CD1c-positive myeloid dendritic cell (primary cell): ENCODE measurements at regions not wholly inside any gene's neighbourhood (a gene's known extent, or its start where the extent isn't known, plus 50 kb on each side); places are given as distances from the start of the nearest gene placed in this dataset.

Source experiments
- DNase-seq: peaks from one replicate; pipeline ENCODE4 v3.0.0-alpha.2; 2016; ENCODE audit errors: extremely low spot score

GRCh38 chrX:25219480-25219879 lies 203.7 kb upstream of the ARX start:
- no peak for DNase-seq

DNA sequence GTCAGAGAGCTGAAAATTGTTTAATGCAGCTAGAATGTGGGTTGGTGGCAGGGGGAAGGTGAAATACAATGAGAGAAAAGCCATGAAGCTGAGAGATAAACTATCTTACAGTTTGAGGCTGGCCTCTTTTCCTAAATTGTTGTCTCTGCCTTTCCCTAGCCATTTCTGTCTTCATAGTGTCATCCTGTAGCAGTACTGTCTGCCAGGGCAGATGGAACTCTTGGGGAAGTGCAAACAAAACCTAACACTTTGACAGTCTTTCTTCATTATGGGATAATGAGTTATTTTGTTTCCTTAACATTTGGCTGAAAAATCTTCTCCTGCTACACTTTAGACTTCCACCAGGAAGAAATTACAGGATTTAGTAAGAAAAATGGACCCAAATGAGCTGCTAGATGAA lies 197.8 kb upstream of the ARX start:
- no peak for DNase-seq

- no peak for DNase-seq
Observed at GRCh38 chrX:25207803-25208475, 192.2 kb upstream of the ARX start.

GRCh38 chrX:25206778-25207177 lies 191.0 kb upstream of the ARX start:
- DNase-seq = no peak

DNA sequence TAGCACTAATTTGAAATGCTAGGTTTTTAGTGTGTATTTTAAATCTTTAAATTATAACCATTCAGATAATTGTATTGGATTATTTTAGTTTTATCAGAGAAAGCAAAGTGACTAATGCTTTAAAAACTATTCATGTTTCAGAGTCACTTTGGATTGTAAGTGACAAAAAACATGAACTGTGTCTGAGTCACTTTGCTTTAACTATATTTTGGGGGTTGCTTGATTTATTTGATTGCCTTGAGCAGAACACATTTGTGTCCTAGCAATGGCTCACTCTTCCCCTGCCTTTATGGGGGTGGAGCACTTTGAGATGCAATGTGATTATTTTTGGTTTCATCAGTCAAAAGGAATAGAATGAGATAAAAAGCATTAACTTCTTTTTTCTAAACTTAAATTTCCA lies 188.4 kb upstream of the ARX start:
- DNase-seq = no peak

DNA sequence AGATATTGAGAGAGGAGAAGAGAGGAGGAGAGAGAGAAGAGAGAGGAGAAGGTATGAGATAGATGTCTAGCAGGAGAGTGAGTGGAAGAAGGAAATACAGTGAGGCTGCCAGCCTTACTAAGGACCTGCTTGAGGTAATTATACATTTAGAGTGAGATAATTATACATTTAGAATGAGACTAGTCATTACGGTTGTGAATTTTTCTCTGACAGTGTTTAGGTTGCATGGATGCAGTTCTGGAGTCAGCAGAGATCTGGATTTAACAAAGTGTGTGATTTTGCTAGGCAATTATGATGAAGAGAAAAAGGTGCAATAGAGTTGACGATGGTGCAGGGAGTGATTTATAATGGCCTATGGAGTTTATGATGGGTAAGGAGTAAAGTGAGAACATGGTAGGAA lies 187.1 kb upstream of the ARX start:
- no peak for DNase-seq

GRCh38 chrX:25198891-25199290 lies 183.1 kb upstream of the ARX start:
- DNase-seq = no peak

DNA sequence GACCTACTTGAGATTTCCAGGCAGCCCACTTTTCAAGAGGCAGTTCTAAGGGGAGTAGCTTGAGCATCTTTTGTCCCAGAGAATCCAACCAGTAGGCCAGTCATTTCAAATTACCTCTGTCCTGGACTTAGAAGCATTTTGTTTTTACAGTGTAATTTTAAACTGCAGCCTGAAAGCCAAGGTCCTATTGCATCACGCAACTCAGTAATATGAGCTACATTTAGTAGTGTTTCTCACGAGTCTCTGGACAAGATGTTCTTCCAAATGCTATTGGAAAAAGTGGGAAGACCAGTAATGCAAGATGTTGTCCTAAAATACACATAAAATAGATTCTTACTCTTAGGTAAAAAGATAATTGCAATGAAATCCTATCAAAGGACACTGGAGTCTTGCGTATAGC lies 182.5 kb upstream of the ARX start:
- DNase-seq = no peak

GRCh38 chrX:25196221-25196620 lies 180.5 kb upstream of the ARX start:
- DNase-seq = no peak

GRCh38 chrX:25191403-25191802 lies 175.6 kb upstream of the ARX start:
- no peak for DNase-seq

DNA sequence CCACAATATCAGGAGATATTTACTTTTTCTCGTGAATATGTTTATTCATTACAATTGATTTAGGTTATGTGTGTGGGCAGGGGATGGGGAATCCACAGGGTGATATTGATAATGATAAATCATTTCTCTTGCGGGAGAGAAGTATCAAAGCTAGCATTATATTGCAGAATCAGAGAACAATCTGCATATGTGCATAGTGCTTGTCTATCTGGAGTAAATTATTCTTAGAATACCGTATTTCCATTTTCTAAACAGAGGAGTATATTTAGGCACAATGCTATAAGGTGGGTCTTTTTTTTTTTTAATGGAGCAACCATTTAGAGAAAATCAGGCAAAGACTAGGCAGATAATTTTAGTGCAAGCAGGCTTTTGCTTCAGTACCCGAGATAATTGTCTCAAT lies 166.0 kb upstream of the ARX start:
- no peak for DNase-seq

DNA sequence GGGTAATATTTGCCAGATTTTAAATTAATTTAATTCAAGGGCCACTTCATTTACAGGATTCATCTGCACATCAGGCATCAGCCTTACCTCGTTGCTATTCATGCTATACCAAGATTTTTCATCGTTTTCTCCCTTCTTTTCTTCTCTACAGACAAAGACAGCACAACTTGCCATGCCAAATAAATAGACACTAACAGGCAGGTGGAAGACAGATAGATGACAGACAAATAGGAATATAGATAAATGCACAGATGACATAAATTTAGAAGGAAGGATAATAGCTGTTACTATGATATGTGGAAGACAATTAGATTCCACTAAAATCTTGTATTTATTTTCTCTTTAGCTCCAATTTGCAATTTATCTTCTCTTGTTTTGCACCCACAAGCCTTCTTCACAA lies 164.5 kb upstream of the ARX start:
- no peak for DNase-seq

GRCh38 chrX:25178555-25178954 lies 162.8 kb upstream of the ARX start:
- no peak for DNase-seq

- DNase-seq = no peak
Observed at GRCh38 chrX:25175743-25176142, 160.0 kb upstream of the ARX start.

- no peak for DNase-seq
Observed at GRCh38 chrX:25175171-25175570, 159.4 kb upstream of the ARX start.

DNA sequence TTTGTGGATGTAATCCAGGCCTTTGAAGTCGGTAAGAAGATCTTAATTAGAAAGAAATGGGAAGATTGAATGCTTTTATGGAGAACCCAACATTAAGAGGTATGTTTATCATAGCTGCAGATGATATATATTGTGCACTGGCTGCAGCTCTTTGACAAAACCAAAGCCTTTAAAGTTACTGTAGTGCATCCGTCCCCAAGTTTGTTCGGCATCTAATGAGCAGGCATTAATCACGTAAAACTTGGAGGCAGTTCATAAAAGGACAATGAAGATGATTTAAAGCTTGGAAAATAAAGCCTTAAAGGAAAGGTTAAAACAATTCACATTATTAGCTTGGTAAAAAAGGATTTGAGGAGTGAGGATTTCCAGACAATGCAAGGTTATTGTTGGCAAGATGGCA lies 150.8 kb upstream of the ARX start:
- no peak for DNase-seq

DNA sequence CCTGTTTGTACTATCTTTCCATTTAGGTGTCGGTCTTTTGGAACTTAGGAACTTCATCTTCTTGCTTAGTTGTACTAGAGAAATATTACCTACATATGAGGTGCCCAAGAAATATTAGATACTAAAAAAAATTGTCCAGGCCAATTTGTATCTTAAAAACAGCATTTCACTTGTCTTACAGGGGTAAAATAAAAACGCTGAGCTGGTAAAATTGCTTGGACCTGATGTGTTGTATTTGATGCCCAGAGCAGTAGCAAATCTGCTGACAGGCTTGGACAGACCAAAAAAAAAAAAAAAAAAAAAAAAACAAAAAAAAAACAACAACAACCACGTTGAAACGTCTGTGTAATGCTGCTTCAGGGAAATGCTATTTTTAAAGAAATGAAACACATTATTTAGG lies 150.4 kb upstream of the ARX start:
- no peak for DNase-seq

DNA sequence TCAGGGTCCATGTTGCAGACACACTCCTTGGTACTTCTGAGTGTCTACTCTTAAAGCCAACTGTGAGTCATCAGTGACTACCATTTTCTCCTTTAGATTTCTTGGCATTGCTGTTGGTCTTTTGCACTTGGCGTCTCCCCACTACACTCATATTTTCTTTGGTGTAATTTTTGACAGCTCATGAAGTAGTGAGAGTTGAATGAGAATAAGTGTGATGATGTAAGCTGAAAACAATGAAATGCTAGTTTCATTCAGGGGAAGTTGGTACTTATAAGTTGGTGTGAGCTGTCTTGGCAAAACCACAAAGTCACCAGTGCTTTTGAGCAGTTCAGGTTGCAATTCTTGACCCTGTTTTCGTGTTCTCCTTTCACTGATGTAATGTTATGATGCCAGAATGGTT lies 142.9 kb upstream of the ARX start:
- DNase-seq = no peak

DNA sequence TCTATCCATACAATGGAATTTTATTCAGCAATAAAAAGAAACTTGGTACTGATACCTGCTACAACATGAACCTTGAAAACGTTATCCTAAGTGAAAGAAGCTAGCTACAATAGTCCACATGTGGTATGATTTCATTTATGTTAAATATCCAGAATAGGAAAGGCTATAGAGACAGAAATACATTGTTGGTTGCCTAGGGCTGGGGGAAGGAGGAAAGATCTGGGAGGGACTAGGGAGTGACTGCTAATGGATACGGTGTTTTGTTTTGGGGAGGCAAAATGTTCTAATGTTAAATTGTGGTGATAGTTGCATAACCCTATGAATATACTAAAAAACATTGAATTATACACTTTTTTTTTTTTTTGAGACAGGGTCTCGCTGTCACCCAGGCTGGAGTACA lies 141.1 kb upstream of the ARX start:
- DNase-seq = no peak

DNA sequence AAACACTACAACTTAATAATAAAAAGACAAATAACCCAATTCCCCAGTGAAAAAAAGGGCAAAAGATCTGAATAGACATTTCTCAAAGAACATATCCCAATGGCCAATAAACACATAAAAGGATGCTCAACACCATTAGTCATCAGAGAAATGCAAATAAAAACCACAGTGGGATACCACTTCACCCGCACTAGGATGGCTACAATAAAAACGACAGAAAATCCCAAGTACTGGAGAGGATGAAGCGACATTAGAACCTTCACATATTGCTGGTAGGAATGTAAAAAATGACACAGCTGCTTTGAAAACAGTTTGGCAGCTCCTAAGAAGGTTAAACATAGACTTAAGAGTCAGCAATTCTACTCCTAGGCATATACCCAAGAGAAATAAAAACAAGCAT lies 140.6 kb upstream of the ARX start:
- no peak for DNase-seq

DNA sequence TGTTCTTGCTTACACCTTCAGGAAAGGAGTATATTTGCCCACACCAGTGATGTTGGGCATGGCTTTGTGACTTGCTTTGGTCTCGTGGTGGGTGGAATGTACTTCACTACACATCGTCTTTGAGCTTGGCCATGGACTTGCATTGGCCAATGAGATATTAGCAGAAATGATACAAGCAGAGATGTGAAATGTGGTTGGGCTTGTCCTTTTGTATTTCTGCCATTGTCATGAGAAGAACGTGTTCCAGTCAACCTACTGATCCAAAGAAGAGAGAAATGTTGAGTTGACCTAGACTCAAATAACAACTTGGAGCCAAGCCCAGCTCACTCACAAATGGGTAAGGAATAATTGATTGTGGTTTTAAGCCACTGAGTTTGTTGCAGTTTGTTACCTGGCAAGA lies 138.4 kb upstream of the ARX start:
- no peak for DNase-seq

GRCh38 chrX:25151749-25152148 lies 136.0 kb upstream of the ARX start:
- DNase-seq = no peak

DNA sequence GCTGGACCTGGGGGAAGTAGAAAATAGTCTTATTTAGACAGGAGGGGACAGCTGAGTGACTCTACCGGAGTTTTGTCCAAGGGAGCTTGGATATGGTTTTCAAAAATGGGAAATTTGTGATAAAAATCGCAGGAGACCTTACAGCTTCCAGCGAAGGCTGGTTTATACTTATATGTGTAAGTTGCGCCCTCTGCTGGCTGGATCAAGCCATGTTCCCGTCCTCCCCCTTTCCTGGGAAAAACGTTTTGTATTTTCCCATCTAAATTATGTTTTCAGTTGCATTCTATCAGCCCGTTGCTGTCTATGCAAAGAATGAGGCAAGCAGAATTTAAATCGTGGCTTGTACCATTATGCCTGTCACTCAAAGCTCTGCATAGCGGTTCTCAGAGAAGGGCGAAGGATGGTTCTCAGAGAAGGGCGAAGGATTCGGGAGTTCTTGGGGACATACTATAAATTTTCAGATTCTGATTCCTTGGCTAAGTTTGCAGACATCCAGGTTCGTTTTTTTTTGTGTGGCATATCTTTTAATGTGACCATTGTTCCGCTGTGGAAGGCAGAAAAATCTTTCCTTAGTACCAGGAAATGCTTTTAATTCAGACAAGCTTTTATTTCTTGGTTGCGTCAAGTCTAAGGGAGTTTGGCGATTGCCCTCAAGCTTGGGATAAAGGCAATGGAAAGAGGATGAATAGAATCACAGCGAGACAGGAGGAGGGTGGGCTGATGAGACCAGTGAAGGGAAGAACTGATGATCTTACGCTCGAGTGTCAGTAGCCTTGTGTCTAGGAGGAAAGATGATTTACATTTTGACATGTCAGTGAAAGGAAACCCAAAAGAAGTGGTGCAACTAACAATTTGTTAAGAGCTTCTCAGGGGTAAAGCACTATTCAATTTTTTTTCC lies 128.5 kb upstream of the ARX start:
- DNase-seq = peak; percentile 52

GRCh38 chrX:25143596-25143995 lies 127.8 kb upstream of the ARX start:
- no peak for DNase-seq
